ENCODE measurements at regions not wholly inside any gene's neighbourhood (a gene's known extent, or its start where the extent isn't known, plus 50 kb on each side); places are given as distances from the start of the nearest gene placed in this dataset.
"Not testable (repeated sequence)": the region's sequence is repeated elsewhere in the genome, so short reads cannot be mapped to it uniquely, and the experiment has no call there.

- H3K27ac Mint-ChIP-seq; H3K36me3 Mint-ChIP-seq (ENCODE audit: low read depth); CTCF ChIA-PET; H3K27me3 Mint-ChIP-seq (ENCODE audit: low read depth); POLR2A ChIA-PET; ATAC-seq; H3K4me3 Mint-ChIP-seq; DNase-seq; H3K4me1 Mint-ChIP-seq (ENCODE audit: low read depth); H3K9me3 Mint-ChIP-seq (ENCODE audit: insufficient read depth): not testable (repeated sequence)
These were observed 371.6 kb downstream of the ANAPC1 start for GRCh38 chr2:111512378-111512777.

GRCh38 chr2:111514138-111514537 is 369.9 kb downstream of the ANAPC1 start:
- H3K27me3 Mint-ChIP-seq (ENCODE audit: low read depth); CTCF ChIA-PET: not testable (repeated sequence)

DNA sequence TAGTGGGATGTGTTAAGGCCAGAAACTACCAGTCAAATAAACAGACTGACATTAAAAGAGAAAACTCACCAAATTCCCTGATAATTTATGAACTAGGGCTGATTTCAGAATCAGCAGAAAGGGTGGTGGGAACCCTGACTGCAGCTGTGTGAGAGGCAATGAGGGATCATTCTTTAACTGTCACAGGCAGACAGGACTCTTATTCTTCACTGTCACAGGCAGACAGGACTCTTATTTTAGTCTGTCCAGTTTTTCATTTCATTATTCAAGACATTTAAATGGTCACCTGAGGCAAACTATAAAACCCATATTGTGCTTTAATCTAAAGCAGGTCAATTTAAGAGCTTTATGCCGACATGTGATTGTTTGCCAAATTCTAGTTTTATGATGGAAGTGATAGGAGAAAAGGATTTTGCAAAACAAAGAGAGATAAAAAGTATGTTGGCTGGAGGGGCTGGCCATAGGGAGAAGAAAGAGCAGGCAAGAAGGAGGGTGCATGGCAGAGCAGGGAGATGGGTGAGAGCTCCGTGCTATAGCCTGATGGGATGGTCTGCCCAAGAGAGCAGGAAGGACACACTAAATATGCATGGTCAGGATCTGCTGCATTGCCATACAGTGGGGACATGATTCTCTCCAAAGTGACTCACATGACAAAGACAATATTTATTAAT is 366.8 kb downstream of the ANAPC1 start:
- POLR2A ChIA-PET; H3K36me3 Mint-ChIP-seq (ENCODE audit: low read depth); H3K9me3 Mint-ChIP-seq (ENCODE audit: insufficient read depth); CTCF ChIA-PET; H3K4me1 Mint-ChIP-seq (ENCODE audit: low read depth); H3K4me3 Mint-ChIP-seq; H3K27ac Mint-ChIP-seq; DNase-seq; ATAC-seq: not testable (repeated sequence)
- H3K27me3 Mint-ChIP-seq (ENCODE audit: low read depth) = peaks cover 20% of the 10 kb centered on the region

More at GRCh38 chr2:111514138-111514537, 369.9 kb downstream of the ANAPC1 start:
- H3K4me3 Mint-ChIP-seq; ATAC-seq; DNase-seq; H3K4me1 Mint-ChIP-seq (ENCODE audit: low read depth); POLR2A ChIA-PET; H3K9me3 Mint-ChIP-seq (ENCODE audit: insufficient read depth); H3K27ac Mint-ChIP-seq; H3K36me3 Mint-ChIP-seq (ENCODE audit: low read depth): not testable (repeated sequence)

DNA sequence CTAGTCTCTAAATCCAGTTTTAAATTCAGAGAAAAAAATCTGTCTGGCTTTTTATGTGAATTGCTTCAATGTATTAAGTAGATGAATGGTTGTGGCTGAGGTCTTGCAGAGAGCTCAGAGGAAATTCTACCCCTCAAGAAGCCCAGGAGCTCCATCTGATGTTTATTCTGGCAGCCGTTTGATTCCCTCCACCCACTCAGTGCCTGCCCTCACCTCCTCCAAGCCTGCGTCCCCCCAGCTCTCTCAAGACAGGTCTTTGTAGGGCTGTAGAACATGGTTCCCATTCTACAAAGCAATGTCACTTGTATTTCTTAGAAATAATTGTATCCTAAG is 366.3 kb downstream of the ANAPC1 start:
- CTCF ChIA-PET; H3K9me3 Mint-ChIP-seq (ENCODE audit: insufficient read depth); POLR2A ChIA-PET; DNase-seq; H3K36me3 Mint-ChIP-seq (ENCODE audit: low read depth); ATAC-seq; H3K4me1 Mint-ChIP-seq (ENCODE audit: low read depth); H3K27ac Mint-ChIP-seq; H3K4me3 Mint-ChIP-seq: not testable (repeated sequence)
- H3K27me3 Mint-ChIP-seq (ENCODE audit: low read depth) = peaks cover 22% of the 10 kb centered on the region

GRCh38 chr2:111519071-111519470 is 364.9 kb downstream of the ANAPC1 start:
- H3K36me3 Mint-ChIP-seq (ENCODE audit: low read depth) = no peaks in the 10 kb centered on the region
- ChIA-PET POLR2A (no interaction called here), CTCF (no interaction called here)
- DNase-seq (no peak), ATAC-seq (no peak)
- H3K27ac Mint-ChIP-seq = no peak overlapping the region
- H3K4me3 Mint-ChIP-seq = no peak overlapping the region
- no peaks in the 10 kb centered on the region for H3K9me3 Mint-ChIP-seq (ENCODE audit: insufficient read depth)
- peaks cover 28% of the 10 kb centered on the region for H3K27me3 Mint-ChIP-seq (ENCODE audit: low read depth)
- H3K4me1 Mint-ChIP-seq (ENCODE audit: low read depth) = no peaks in the 10 kb centered on the region

GRCh38 chr2:111522231-111522768 is 361.7 kb downstream of the ANAPC1 start:
- DNase-seq = no peak
- no peaks in the 10 kb centered on the region for H3K4me1 Mint-ChIP-seq (ENCODE audit: low read depth)
- H3K9me3 Mint-ChIP-seq (ENCODE audit: insufficient read depth) = no peaks in the 10 kb centered on the region
- ATAC-seq = no peak
- H3K36me3 Mint-ChIP-seq (ENCODE audit: low read depth) = no peaks in the 10 kb centered on the region
- CTCF ChIA-PET = no interaction called here
- H3K27me3 Mint-ChIP-seq (ENCODE audit: low read depth) = peaks cover 28% of the 10 kb centered on the region
- POLR2A ChIA-PET = no interaction called here
- no peak overlapping the region for H3K27ac Mint-ChIP-seq
- no peak overlapping the region for H3K4me3 Mint-ChIP-seq

DNA sequence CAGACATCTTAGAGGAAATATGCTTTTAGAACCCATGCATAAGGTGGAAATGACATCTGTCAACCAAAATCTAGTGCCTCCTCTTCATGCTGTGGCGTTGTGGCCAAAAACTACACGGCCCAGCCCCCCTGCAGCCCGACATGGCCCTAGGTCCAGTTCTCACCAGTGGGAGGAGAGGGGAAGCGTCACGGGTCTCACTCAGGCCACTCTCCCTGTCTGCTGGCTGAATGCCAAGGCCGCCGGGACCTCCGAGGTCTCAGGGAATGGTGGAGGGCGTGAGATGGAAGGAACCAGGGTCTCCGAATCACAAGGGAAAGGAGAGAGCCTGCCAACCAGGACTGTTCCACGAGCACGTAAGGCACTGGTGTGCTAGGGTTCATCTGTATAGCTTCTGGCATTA is 361.0 kb downstream of the ANAPC1 start:
- Mint-ChIP-seq H3K27ac (no peak overlapping the region), H3K36me3 (ENCODE audit: low read depth) (no peaks in the 10 kb centered on the region), H3K4me3 (no peak overlapping the region), H3K27me3 (ENCODE audit: low read depth) (peaks cover 27% of the 10 kb centered on the region), H3K4me1 (ENCODE audit: low read depth) (peaks cover under 1% of the 10 kb centered on the region), H3K9me3 (ENCODE audit: insufficient read depth) (no peaks in the 10 kb centered on the region)
- ChIA-PET CTCF (no interaction called here), POLR2A (interaction anchor here (0.6 kb wide), 1 partner anchor 183 kb away, joined by 4 read pairs; no protein-coding TSS in a partner anchor)
- ATAC-seq = no peak
- no peak for DNase-seq

DNA sequence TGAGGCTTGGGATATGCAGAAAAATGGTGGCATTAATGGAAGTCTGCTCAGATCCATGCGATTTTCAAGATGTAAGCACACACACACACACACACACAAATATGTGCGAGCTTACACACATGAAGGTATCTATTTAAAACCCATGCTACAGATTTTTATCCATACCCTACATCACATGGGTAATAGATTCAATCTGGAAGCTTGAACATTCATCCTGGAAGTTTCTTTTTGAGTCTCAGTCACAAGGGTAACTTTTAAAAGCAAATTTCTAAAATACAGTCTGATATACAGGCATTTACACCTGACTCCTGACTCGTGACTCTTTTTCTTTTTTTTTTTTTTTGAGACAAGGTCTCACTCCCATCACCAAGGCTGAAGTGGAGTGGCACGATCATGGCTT is 359.0 kb downstream of the ANAPC1 start:
- H3K9me3 Mint-ChIP-seq (ENCODE audit: insufficient read depth); CTCF ChIA-PET; POLR2A ChIA-PET; H3K27ac Mint-ChIP-seq; H3K36me3 Mint-ChIP-seq (ENCODE audit: low read depth); H3K4me3 Mint-ChIP-seq; H3K4me1 Mint-ChIP-seq (ENCODE audit: low read depth); ATAC-seq; DNase-seq: not testable (repeated sequence)
- peaks cover 23% of the 10 kb centered on the region for H3K27me3 Mint-ChIP-seq (ENCODE audit: low read depth)

- H3K4me1 Mint-ChIP-seq (ENCODE audit: low read depth); H3K9me3 Mint-ChIP-seq (ENCODE audit: insufficient read depth); H3K4me3 Mint-ChIP-seq; POLR2A ChIA-PET; ATAC-seq; CTCF ChIA-PET; DNase-seq; H3K36me3 Mint-ChIP-seq (ENCODE audit: low read depth); H3K27ac Mint-ChIP-seq: not testable (repeated sequence)
- peaks cover 20% of the 10 kb centered on the region for H3K27me3 Mint-ChIP-seq (ENCODE audit: low read depth)
These were observed 357.9 kb downstream of the ANAPC1 start for GRCh38 chr2:111526041-111526639.

- H3K4me3 Mint-ChIP-seq; POLR2A ChIA-PET; H3K27ac Mint-ChIP-seq; DNase-seq; H3K9me3 Mint-ChIP-seq (ENCODE audit: insufficient read depth); ATAC-seq; CTCF ChIA-PET; H3K36me3 Mint-ChIP-seq (ENCODE audit: low read depth); H3K27me3 Mint-ChIP-seq (ENCODE audit: low read depth): not testable (repeated sequence)
- H3K4me1 Mint-ChIP-seq (ENCODE audit: low read depth) = peaks cover 12% of the 10 kb centered on the region
These were observed 356.1 kb downstream of the ANAPC1 start for GRCh38 chr2:111527707-111528400.

DNA sequence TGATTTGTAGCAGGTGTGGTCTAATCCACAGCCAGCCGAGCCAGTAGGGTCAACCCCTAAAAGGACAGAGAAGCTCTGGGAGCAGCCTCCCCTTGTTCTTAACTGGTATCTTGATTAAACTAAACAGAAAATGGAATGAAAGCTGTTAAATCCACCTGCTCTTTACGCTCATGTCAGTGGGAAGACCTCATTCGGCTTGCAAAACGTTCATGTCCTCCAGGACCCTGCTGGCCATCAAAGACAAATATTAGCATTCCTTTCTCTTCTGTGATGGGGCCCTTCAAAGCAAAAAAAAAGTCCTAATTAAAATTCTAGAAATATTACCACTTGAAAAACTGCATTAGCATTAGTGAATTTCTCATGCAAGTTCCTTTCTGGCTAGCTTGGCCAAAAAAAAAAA is 355.0 kb downstream of the ANAPC1 start:
- H3K4me1 Mint-ChIP-seq (ENCODE audit: low read depth) = peaks cover 17% of the 10 kb centered on the region
- H3K27me3 Mint-ChIP-seq (ENCODE audit: low read depth); H3K9me3 Mint-ChIP-seq (ENCODE audit: insufficient read depth); CTCF ChIA-PET; ATAC-seq; DNase-seq; POLR2A ChIA-PET; H3K4me3 Mint-ChIP-seq; H3K27ac Mint-ChIP-seq; H3K36me3 Mint-ChIP-seq (ENCODE audit: low read depth): not testable (repeated sequence)

DNA sequence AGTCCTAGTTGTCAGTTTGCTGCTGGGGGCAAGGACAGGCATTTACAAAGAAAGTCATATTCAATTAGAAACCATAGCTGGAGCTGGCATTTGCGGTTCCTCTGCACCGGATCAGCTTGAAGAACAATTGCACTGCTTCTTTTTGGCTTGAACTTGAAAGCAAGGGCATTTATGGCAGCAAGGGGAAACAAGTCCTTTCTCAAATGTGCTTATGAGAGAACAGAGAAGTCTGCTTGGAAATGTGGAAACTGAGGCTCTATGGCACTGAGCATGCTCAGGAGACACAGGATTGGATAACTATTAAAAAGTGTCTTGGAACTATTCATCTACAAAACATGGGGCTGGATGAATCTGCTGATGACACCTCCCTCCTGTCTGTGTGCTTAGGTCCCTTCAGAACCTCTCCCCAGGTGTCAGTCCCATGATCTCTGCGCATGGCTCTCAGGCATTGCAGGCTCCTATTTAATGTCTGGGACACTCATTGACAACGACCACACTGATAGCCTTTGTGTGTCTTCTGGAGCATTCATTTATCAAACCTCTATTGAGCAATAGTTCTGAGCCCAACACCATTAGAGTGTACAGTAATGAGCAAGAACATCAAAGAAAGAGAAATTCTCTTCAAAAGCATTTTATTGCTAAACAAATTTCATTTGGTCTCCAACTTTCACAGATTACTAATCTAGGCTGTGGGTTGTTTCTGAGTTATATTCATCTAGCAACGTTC is 353.6 kb downstream of the ANAPC1 start:
- H3K36me3 Mint-ChIP-seq (ENCODE audit: low read depth); H3K27ac Mint-ChIP-seq; ATAC-seq; DNase-seq; H3K4me3 Mint-ChIP-seq; H3K27me3 Mint-ChIP-seq (ENCODE audit: low read depth); CTCF ChIA-PET; H3K9me3 Mint-ChIP-seq (ENCODE audit: insufficient read depth); POLR2A ChIA-PET: not testable (repeated sequence)
- peaks cover 28% of the 10 kb centered on the region for H3K4me1 Mint-ChIP-seq (ENCODE audit: low read depth)

Data from activated CD8-positive, alpha-beta T cell treated with anti-CD3 and anti-CD28 coated beads, Interleukin-2, amount 10 ng/mL, durations not matched to agents 7 days and 5 days (primary cell).